HL-60 (cell line): ENCODE measurements at regions not wholly inside any gene's neighbourhood (a gene's known extent, or its start where the extent isn't known, plus 50 kb on each side); places are given as distances from the start of the nearest gene placed in this dataset.

ENCODE experiments used
- GABPA ChIP-seq: IDR thresholded peaks from 2 replicates; pipeline ENCODE4 v1.6.1; 2012; ENCODE audit warnings: low read depth
- POLR2AphosphoS5 ChIP-seq: IDR thresholded peaks from 2 replicates; pipeline ENCODE4 v1.6.1; 2012; ENCODE audit warnings: low read depth
- TF ChIP-seq, protein P1 (sequence below): IDR thresholded peaks from one replicate; pipeline ENCODE4 v1.5.1; 2011; ENCODE audit warnings: low read length, control low read depth, inconsistent platforms; ENCODE audit not compliant: insufficient read depth
- TF ChIP-seq, protein P2 (sequence below): IDR thresholded peaks from 2 replicates; pipeline ENCODE4 v1.6.1; 2012; ENCODE audit warnings: low read depth; ENCODE audit not compliant: insufficient replicate concordance

DNA sequence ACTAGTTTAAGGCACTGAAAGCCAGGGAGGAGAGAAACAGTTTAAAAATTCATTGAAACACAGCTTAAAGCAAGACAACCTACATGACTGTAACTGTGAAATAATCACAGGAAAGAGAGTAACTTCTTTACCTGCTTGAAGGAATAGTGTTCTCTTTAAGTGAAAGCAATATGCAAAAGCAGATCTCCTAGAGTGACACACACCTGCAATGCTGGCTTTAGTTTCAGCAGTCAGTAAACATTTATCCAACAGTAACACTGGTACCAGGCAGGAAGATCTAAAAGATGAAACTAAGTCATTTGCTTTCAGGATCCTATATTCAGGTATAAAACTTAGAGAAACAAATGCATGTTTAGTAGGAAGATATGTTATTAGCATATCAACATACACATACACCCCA lies 85.3 kb upstream of the PPM1H start:
- TF ChIP-seq, protein P1, sequence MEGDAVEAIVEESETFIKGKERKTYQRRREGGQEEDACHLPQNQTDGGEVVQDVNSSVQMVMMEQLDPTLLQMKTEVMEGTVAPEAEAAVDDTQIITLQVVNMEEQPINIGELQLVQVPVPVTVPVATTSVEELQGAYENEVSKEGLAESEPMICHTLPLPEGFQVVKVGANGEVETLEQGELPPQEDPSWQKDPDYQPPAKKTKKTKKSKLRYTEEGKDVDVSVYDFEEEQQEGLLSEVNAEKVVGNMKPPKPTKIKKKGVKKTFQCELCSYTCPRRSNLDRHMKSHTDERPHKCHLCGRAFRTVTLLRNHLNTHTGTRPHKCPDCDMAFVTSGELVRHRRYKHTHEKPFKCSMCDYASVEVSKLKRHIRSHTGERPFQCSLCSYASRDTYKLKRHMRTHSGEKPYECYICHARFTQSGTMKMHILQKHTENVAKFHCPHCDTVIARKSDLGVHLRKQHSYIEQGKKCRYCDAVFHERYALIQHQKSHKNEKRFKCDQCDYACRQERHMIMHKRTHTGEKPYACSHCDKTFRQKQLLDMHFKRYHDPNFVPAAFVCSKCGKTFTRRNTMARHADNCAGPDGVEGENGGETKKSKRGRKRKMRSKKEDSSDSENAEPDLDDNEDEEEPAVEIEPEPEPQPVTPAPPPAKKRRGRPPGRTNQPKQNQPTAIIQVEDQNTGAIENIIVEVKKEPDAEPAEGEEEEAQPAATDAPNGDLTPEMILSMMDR, result no peak
- TF ChIP-seq GABPA, result no peak
- TF ChIP-seq POLR2AphosphoS5, result no peak
- TF ChIP-seq, protein P2, sequence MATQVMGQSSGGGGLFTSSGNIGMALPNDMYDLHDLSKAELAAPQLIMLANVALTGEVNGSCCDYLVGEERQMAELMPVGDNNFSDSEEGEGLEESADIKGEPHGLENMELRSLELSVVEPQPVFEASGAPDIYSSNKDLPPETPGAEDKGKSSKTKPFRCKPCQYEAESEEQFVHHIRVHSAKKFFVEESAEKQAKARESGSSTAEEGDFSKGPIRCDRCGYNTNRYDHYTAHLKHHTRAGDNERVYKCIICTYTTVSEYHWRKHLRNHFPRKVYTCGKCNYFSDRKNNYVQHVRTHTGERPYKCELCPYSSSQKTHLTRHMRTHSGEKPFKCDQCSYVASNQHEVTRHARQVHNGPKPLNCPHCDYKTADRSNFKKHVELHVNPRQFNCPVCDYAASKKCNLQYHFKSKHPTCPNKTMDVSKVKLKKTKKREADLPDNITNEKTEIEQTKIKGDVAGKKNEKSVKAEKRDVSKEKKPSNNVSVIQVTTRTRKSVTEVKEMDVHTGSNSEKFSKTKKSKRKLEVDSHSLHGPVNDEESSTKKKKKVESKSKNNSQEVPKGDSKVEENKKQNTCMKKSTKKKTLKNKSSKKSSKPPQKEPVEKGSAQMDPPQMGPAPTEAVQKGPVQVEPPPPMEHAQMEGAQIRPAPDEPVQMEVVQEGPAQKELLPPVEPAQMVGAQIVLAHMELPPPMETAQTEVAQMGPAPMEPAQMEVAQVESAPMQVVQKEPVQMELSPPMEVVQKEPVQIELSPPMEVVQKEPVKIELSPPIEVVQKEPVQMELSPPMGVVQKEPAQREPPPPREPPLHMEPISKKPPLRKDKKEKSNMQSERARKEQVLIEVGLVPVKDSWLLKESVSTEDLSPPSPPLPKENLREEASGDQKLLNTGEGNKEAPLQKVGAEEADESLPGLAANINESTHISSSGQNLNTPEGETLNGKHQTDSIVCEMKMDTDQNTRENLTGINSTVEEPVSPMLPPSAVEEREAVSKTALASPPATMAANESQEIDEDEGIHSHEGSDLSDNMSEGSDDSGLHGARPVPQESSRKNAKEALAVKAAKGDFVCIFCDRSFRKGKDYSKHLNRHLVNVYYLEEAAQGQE, result no peak
